M059J (cell line): ENCODE measurements at regions not wholly inside any gene's neighbourhood (a gene's known extent, or its start where the extent isn't known, plus 50 kb on each side); places are given as distances from the start of the nearest gene placed in this dataset.
"Not testable (repeated sequence)": the region's sequence is repeated elsewhere in the genome, so short reads cannot be mapped to it uniquely, and the experiment has no call there.

Experiments used
- DNase-seq: peaks from one replicate; pipeline ENCODE4 v3.0.0-alpha.2; 2012; ENCODE audit warnings: low read depth

DNA sequence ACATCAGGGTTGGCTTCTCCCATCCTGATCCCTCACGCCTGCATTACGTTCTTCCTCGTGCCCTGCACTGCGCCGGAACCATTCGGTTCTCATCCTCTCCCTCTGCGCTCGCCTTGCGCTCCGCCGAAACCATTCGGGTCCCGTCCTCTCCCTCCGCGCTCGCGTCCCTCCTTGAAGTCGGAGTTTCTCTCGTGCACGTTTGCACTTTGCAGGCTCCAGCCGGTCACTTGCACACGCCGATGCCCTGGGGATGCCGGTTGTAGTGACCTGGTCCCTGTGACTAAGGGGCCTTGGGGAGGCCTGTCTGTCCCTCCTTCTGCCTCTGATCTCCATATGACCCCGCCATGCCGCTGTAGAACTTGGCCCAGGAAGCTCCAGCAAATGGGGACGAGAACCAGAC is 265.8 kb downstream of the TEX29 start:
- DNase-seq = no peak

DNA sequence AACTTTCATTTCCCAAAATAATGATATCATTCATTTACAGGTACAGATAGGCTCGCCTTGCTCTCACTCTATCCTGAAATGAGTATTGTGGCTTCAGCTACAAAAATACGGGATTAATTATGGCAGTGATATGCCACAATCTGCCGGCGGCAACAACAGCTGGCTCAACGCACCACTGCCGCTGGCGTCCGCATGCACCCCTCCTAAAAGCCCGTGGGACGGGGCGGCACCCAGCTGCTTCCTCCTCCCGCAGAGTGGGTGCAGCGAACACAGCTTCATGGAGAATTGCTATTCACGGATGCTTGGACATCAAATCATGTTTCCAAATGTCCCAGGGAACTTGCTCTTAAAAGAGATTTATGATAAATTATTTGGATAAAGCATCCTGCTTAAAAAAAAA is 266.8 kb downstream of the TEX29 start:
- no peak for DNase-seq

GRCh38 chr13:111589321-111589720 is 268.9 kb downstream of the TEX29 start:
- DNase-seq = no peak

- DNase-seq = no peak
Measured at GRCh38 chr13:111589992-111590391, 269.6 kb downstream of the TEX29 start.

DNA sequence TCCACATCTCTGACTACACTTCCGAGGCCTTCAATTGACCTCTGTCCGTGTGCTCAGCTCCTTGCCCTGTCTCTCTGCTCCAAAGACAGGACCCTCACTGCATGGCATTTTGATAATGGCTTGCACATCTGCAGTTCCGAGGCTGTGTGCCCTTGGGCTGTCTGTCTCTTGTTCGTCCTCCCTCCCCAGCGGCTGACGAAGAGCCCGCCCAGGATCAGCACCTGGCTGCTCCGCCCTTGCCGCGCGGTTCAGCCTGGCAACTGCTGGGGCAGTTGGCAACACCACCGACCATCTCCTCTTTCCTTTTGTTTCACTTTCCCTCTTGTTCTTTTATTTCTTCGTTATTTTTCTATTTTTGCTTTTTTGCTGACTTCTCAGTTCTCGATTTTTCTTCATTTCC is 270.4 kb downstream of the TEX29 start:
- no peak for DNase-seq

GRCh38 chr13:111593490-111593889 is 273.0 kb downstream of the TEX29 start:
- not testable (repeated sequence) for DNase-seq

DNA sequence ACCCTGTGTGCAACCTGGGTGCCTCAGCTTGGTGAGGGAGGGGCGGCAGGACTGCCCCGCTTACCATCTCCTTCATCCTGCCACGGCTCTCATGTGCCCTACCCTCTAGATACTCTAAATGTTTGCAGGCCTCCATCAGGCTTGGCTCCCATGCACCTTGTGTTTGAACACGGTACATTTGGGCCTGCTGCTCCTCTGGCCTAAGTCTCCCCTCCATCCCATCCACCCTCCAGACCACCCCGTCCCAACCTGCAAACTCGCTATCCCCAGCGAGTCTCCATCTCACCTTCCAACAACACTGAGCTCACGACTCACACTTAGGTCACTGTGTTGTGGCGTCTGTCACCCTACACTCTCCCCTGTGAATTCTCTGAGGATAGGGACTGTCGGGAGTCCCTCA is 274.2 kb downstream of the TEX29 start:
- no peak for DNase-seq

GRCh38 chr13:111595276-111595675 is 274.8 kb downstream of the TEX29 start:
- DNase-seq = no peak

- DNase-seq = no peak
Measured at GRCh38 chr13:111595791-111596190, 275.3 kb downstream of the TEX29 start.

DNA sequence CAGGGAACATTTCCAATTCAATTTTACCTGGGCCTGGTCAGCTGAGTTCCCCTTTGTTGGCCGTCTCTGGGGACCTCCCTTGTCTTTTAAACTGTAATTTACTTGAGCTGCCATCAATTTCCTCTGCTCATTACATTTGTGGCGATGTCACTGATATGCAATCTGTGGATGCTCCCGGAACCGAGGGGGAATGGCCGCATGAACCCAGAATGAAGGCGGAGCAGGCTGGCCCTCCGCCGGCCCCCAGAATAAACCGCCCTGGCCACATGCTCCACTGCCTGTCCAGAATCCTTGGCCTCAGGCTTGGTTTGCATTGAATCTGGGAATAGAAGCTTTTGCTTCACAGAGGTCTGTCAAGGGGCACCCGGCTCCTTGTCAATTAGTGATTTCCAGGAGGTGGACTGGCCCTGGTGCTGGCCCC is 276.8 kb downstream of the TEX29 start:
- no peak for DNase-seq

GRCh38 chr13:111597618-111598017 is 277.2 kb downstream of the TEX29 start:
- DNase-seq = no peak

DNA sequence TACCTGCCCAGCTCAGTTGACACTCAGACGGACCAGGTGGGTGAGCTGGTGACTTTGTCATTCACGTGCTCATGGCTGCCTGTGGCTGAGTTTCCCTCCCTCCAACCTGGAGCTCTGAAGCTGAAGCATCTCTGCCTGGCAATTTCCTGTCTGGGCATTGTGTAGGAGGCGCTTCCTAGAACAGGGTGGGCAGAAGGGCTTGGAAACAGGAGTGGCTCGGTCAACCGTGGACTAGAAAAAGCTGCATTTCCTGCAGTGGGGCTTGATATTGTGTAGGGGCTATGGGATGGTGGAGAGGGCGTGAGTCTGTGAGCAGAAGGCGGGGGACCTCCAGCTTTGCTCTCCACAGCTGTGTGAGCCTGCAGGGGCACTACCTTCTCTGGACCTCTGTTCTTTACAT is 278.3 kb downstream of the TEX29 start:
- no peak for DNase-seq

GRCh38 chr13:111599791-111600190 is 279.3 kb downstream of the TEX29 start:
- no peak for DNase-seq

GRCh38 chr13:111602874-111603273 is 282.4 kb downstream of the TEX29 start:
- no peak for DNase-seq

GRCh38 chr13:111604097-111604496 is 283.7 kb downstream of the TEX29 start:
- DNase-seq = no peak

- no peak for DNase-seq
Measured at GRCh38 chr13:111608556-111608955, 288.1 kb downstream of the TEX29 start.

DNA sequence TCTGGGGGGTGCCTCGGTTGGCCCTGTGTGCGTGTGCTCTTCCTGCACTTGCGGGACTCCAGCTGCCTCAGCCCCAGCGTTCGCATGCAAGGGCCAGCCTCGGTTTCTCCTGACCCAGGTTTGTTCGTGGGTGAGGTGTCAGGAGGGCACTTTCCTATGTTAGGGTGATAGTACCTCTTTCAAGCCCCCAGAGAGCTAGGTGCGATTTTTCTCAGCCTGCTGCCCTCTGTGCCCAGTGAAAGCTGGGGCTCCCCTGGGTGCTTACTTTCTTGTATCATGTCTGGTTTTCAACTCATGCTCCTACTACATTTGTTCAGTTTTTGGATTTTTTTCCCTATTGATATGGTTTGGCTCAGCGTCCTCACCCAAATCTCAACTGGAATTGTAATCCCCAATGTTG is 289.2 kb downstream of the TEX29 start:
- no peak for DNase-seq

GRCh38 chr13:111610081-111610480 is 289.6 kb downstream of the TEX29 start:
- DNase-seq = no peak

DNA sequence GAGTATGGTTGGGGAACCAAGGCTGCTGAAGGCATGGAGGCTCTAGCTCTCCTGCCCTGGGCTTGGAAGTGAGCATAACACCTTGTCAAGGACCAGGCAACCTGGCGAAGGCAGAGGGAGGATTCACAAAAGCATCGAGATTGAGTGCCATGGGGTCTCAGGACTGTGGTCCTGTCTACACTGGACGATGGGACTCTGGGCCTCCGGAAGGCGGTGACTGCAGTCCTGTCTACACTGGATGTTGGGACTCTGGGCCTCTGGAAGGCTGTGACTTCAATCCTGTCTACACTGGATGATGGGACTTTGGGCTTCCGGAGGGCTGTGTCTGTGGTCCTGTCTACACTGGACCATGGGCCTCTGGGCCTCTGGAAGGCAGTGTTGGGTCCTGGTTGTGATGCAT is 290.4 kb downstream of the TEX29 start:
- DNase-seq = no peak

- DNase-seq = no peak
Measured at GRCh38 chr13:111611651-111612050, 291.2 kb downstream of the TEX29 start.

DNA sequence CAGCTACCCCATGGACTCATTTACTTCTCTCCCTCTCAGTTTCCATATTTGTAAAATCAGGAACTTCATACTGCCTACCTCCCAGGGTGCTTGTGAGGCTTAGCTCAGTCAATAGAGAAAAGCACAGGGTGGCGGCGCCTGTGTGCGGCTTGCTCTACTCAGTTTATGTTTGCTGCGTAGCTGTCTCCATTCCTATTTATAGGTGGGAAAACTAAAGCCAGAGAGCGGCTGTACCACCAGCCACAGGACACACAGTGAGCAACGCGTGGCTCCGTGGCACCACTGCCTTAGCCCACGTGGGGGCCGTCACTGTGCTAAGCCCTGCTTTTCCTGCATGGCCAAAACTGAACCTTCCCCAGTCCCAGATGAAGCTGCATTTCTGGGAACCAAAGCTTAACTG is 292.4 kb downstream of the TEX29 start:
- DNase-seq = no peak

- DNase-seq = no peak
Measured at GRCh38 chr13:111614009-111614408, 293.6 kb downstream of the TEX29 start.

DNA sequence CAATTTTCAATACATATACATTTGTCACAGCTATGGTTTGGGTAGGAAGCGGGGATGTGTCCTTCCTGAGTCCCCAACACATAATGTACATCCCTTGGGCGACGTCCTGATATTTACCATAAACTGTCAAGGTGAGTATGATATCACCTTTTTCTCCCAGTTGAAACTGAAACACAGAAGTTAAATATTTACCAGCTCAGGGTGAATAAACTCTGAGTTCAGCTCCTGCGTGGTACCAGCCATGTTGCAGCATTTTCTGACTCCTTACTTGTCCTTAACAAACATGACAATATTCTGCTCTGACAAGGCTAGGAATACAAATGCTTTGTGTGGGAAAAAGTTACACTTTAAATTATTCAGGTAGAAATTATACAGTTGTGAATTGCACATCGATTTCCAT is 294.2 kb downstream of the TEX29 start:
- no peak for DNase-seq

DNA sequence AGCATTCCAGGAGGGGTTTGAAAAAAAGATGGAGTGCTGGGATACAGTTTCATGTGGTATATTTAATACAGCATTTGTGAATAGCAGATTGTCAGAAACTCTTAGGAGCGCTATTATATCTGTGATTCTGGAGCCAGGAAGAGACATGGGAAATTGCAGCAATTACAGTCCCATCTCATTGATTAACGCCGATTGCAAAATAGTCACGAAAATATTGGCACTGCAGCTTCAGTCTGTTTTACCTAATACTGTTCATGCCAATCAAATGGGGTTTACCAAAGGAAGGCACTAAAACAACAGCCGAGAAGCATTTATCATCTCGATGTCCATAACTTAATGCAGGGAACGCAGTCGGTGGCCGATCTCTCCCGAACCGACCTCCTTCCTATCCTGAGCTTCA is 295.8 kb downstream of the TEX29 start:
- DNase-seq = no peak

GRCh38 chr13:111620166-111620565 is 299.7 kb downstream of the TEX29 start:
- no peak for DNase-seq
